Astrocyte (in vitro differentiated cells and primary cell): ENCODE measurements at regions not wholly inside any gene's neighbourhood (a gene's known extent, or its start where the extent isn't known, plus 50 kb on each side); places are given as distances from the start of the nearest gene placed in this dataset.

Experiments
- DNase-seq: peaks from one replicate; pipeline ENCODE4 v3.0.0-alpha.2; 2010; ENCODE audit warnings: low read depth
- FAIRE-seq: peaks from 2 replicates; lab custom pipeline; 2011; peaks lifted over from hg19 to GRCh38; lab: Jason Lieb, UNC
- H2AFZ ChIP-seq: 2 replicates; pipeline ENCODE4 v1.6.0; 2012; ENCODE audit warnings: low read depth, low read length, inconsistent platforms
- H3K27ac ChIP-seq: 2 replicates; pipeline ENCODE4 v1.5.1; 2011; ENCODE audit warnings: low read depth, low read length, inconsistent platforms
- H3K27me3 ChIP-seq: 2 replicates; pipeline ENCODE4 v1.6.0; 2011; ENCODE audit warnings: low read length, inconsistent platforms; ENCODE audit not compliant: insufficient read depth
- H3K36me3 ChIP-seq: 2 replicates; pipeline ENCODE4 v1.5.1; 2011; ENCODE audit warnings: low read length, inconsistent platforms; ENCODE audit not compliant: insufficient read depth
- H3K4me1 ChIP-seq: 2 replicates; pipeline ENCODE4 v1.5.1; 2011; ENCODE audit warnings: low read length, inconsistent platforms; ENCODE audit not compliant: insufficient read depth
- H3K4me2 ChIP-seq: 2 replicates; pipeline ENCODE4 v1.6.0; 2012; ENCODE audit warnings: low read length, inconsistent platforms
- H3K4me3 ChIP-seq: 2 replicates; pipeline ENCODE4 v1.5.1; 2011; ENCODE audit warnings: low read depth, mild to moderate bottlenecking, low read length, inconsistent platforms; ENCODE audit not compliant: insufficient read depth
- H3K79me2 ChIP-seq: 2 replicates; pipeline ENCODE4 v1.6.0; 2012; ENCODE audit warnings: mild to moderate bottlenecking, low read length, inconsistent platforms; ENCODE audit not compliant: insufficient read depth
- H3K9ac ChIP-seq: 2 replicates; pipeline ENCODE4 v1.6.0; 2012; ENCODE audit warnings: mild to moderate bottlenecking, low read length, inconsistent platforms
- H3K9me3 ChIP-seq: 2 replicates; pipeline ENCODE4 v1.5.1; 2012; ENCODE audit warnings: low read depth, mild to moderate bottlenecking, low read length, inconsistent platforms; ENCODE audit not compliant: insufficient read depth
- H4K20me1 ChIP-seq: 2 replicates; pipeline ENCODE4 v1.6.0; 2012; ENCODE audit warnings: low read length, inconsistent platforms; ENCODE audit not compliant: insufficient read depth
- H3K27ac Mint-ChIP-seq: one replicate; pipeline ENCODE4 v1.8.0; 2021; ENCODE audit warnings: mild to moderate bottlenecking, mixed read lengths; ENCODE audit not compliant: unreplicated experiment
- H3K27me3 Mint-ChIP-seq: one replicate; pipeline ENCODE4 v1.8.0; 2021; ENCODE audit warnings: low read depth, mixed read lengths; ENCODE audit not compliant: unreplicated experiment
- H3K36me3 Mint-ChIP-seq: one replicate; pipeline ENCODE4 v1.8.0; 2021; ENCODE audit warnings: low read depth, mixed read lengths; ENCODE audit not compliant: unreplicated experiment
- H3K4me1 Mint-ChIP-seq: one replicate; pipeline ENCODE4 v1.8.0; 2021; ENCODE audit warnings: low read depth, mixed read lengths; ENCODE audit not compliant: unreplicated experiment
- H3K4me3 Mint-ChIP-seq: one replicate; pipeline ENCODE4 v1.8.0; 2021; ENCODE audit warnings: mild to moderate bottlenecking, moderate library complexity, mixed read lengths; ENCODE audit not compliant: unreplicated experiment
- H3K9me3 Mint-ChIP-seq: one replicate; pipeline ENCODE4 v1.8.0; 2021; ENCODE audit warnings: mild to moderate bottlenecking, mixed read lengths; ENCODE audit not compliant: unreplicated experiment
- EZH2 ChIP-seq: IDR thresholded peaks from 2 replicates; pipeline ENCODE4 v1.6.1; 2012; ENCODE audit warnings: mild to moderate bottlenecking, low read length, inconsistent platforms; ENCODE audit not compliant: insufficient read depth
- TF ChIP-seq, protein P1 (sequence below): IDR thresholded peaks from 2 replicates; pipeline ENCODE4 v1.5.1; 2011; ENCODE audit warnings: low read depth, mild to moderate bottlenecking, inconsistent platforms, low read length, moderate library complexity; ENCODE audit not compliant: insufficient read depth

DNA sequence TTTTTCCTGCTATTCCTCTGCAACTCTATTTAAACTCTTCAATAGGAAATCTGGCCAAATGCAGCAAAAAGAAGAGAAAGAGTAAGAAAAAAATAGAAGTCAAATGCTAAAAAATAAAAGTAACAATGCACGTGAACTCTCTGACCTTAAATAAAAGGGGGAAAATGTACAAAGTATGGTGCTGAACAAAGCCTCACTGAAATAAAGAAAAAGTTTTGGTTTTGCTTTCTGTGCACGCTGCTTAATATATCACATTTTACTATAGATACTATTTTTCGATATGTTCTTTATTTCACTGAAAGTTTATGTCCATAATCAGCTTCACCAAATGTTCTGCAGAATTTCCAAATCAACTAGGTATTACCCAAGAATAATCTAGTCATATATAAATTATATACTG lies 396.3 kb downstream of the CBLN2 start:
- H3K9ac ChIP-seq = no peak overlapping the region

DNA sequence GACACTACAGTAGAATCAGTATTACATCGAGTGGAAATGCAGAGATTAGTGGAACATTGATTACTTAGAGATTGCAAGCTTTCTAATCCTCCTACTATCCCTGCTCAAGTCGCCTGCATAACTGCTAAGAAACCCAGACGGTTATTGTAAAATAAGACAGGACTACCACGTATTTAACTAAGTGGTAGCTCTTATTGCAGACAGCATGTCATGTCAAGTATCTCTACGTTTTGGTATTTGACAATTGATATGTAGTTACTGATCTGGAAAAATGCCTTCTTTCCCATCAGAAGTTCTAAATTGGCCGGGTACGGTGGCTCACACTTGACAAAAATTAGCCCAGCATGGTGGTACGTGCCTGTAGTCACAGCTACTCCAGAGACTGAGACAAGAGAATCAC lies 404.1 kb downstream of the CBLN2 start:
- Mint-ChIP-seq H3K27me3 (no peaks in the 10 kb centered on the region), H3K4me3 (no peak overlapping the region), H3K9me3 (no peaks in the 10 kb centered on the region), H3K27ac (no peak overlapping the region), H3K36me3 (no peaks in the 10 kb centered on the region), H3K4me1 (no peaks in the 10 kb centered on the region)
- H3K4me1 ChIP-seq = no peaks in the 10 kb centered on the region
- no peak overlapping the region for H3K27ac ChIP-seq
- H2AFZ ChIP-seq = no peak overlapping the region
- H3K9ac ChIP-seq = no peak overlapping the region
- no peaks in the 10 kb centered on the region for H3K9me3 ChIP-seq
- H3K4me2 ChIP-seq = no peak overlapping the region
- H4K20me1 ChIP-seq = no peaks in the 10 kb centered on the region
- H3K36me3 ChIP-seq = no peaks in the 10 kb centered on the region
- FAIRE-seq (no peak), DNase-seq (no peak)
- TF ChIP-seq, protein P1, sequence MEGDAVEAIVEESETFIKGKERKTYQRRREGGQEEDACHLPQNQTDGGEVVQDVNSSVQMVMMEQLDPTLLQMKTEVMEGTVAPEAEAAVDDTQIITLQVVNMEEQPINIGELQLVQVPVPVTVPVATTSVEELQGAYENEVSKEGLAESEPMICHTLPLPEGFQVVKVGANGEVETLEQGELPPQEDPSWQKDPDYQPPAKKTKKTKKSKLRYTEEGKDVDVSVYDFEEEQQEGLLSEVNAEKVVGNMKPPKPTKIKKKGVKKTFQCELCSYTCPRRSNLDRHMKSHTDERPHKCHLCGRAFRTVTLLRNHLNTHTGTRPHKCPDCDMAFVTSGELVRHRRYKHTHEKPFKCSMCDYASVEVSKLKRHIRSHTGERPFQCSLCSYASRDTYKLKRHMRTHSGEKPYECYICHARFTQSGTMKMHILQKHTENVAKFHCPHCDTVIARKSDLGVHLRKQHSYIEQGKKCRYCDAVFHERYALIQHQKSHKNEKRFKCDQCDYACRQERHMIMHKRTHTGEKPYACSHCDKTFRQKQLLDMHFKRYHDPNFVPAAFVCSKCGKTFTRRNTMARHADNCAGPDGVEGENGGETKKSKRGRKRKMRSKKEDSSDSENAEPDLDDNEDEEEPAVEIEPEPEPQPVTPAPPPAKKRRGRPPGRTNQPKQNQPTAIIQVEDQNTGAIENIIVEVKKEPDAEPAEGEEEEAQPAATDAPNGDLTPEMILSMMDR = no peak
- no peaks in the 10 kb centered on the region for H3K79me2 ChIP-seq
- H3K27me3 ChIP-seq = no peaks in the 10 kb centered on the region
- no peak overlapping the region for H3K4me3 ChIP-seq

More for the DNA sequence above, 396.3 kb downstream of the CBLN2 start:
- no peaks in the 10 kb centered on the region for H3K79me2 ChIP-seq
- no peak overlapping the region for H3K4me3 Mint-ChIP-seq
- no peak overlapping the region for H3K27ac Mint-ChIP-seq
- no peaks in the 10 kb centered on the region for H3K36me3 ChIP-seq
- no peak overlapping the region for H3K4me3 ChIP-seq
- H3K4me2 ChIP-seq = no peak overlapping the region
- no peaks in the 10 kb centered on the region for H3K27me3 ChIP-seq
- DNase-seq (no peak), FAIRE-seq (no peak)
- no peaks in the 10 kb centered on the region for H3K27me3 Mint-ChIP-seq
- no peak overlapping the region for H2AFZ ChIP-seq
- H3K9me3 ChIP-seq = no peaks in the 10 kb centered on the region
- H4K20me1 ChIP-seq = no peaks in the 10 kb centered on the region
- H3K4me1 ChIP-seq = no peaks in the 10 kb centered on the region
- no peaks in the 10 kb centered on the region for H3K36me3 Mint-ChIP-seq
- H3K27ac ChIP-seq = no peak overlapping the region
- no peaks in the 10 kb centered on the region for H3K9me3 Mint-ChIP-seq
- TF ChIP-seq, protein P1 = no peak
- no peak for TF ChIP-seq EZH2
- H3K4me1 Mint-ChIP-seq = no peaks in the 10 kb centered on the region

DNA sequence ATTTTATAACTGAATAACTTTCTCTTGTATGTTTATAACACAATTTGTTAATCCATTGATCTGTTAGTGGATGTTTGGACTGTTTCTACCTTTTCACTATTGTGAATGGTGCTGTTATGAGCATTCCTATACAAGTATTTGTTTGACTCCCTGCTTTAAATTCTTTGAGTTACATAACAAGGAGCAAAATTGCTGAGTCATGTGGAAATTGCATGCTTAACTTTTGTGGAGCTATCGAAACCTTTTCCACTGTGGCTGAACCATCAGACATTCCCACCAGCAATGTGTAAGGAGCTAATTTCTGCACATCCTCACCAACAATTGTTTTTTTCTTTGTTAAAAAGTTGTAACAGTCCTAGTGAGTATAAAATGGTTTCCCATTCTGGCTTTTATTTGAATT lies 415.5 kb downstream of the CBLN2 start:
- Mint-ChIP-seq H3K4me3 (no peak overlapping the region), H3K4me1 (no peaks in the 10 kb centered on the region), H3K9me3 (peaks cover 4% of the 10 kb centered on the region), H3K27ac (no peak overlapping the region), H3K27me3 (no peaks in the 10 kb centered on the region), H3K36me3 (no peaks in the 10 kb centered on the region)
- Histone ChIP-seq H2AFZ (no peak overlapping the region), H4K20me1 (no peaks in the 10 kb centered on the region), H3K4me3 (no peak overlapping the region), H3K4me1 (no peaks in the 10 kb centered on the region), H3K4me2 (no peak overlapping the region), H3K9me3 (no peaks in the 10 kb centered on the region), H3K27me3 (no peaks in the 10 kb centered on the region), H3K27ac (no peak overlapping the region), H3K9ac (no peak overlapping the region), H3K79me2 (no peaks in the 10 kb centered on the region), H3K36me3 (no peaks in the 10 kb centered on the region)
- DNase-seq (peak; percentile 3), FAIRE-seq (no peak)
- no peak for TF ChIP-seq EZH2
- TF ChIP-seq, protein P1 = no peak
